PC-9 (cell line): ENCODE measurements at regions not wholly inside any gene's neighbourhood (a gene's known extent, or its start where the extent isn't known, plus 50 kb on each side); places are given as distances from the start of the nearest gene placed in this dataset.

Experiments used
- BruUV-seq: library from RNA; stranded (reverse); fragments of 400-500 nt; replicated peaks from 2 replicates; lab custom pipeline; 2021; lab: Mats Ljungman, UMichigan
- CTCF ChIA-PET: fragments of 300-600 bp; sonication (Branson Sonifier 250); formaldehyde crosslinking; loops from one replicate; lab custom pipeline; 2022; ENCODE audit warnings: antibody characterized with exemption; lab: Charles Lee
- POLR2A ChIA-PET: fragments of 300-600 bp; sonication (Branson Sonifier 250); formaldehyde crosslinking; loops from one replicate; lab custom pipeline; 2022; ENCODE audit warnings: antibody characterized with exemption; ENCODE audit not compliant: unreplicated experiment; lab: Charles Lee
- DNase-seq, 2 experiments: peaks; one replicate each; pipeline versions ENCODE4 v3.0.0 to v3.0.0-alpha.2; 2015 to 2022; ENCODE audit warnings: mixed read lengths in 1 of 2
- H2AFZ ChIP-seq: fragments of 200-600 bp; sonication (generic); 2 replicates; pipeline ENCODE4 v1.8.1; 2017; ENCODE audit warnings: antibody characterized with exemption
- H3F3A ChIP-seq: fragments of 200-600 bp; sonication (generic); 2 replicates; pipeline ENCODE4 v1.8.1; 2017; ENCODE audit warnings: antibody characterized with exemption, mild to moderate bottlenecking, low read depth; ENCODE audit not compliant: insufficient read depth
- H3K27ac ChIP-seq: fragments of 200-600 bp; sonication (generic); 2 replicates; pipeline ENCODE4 v1.6.1; 2016; ENCODE audit warnings: mixed run types
- H3K27me3 ChIP-seq: fragments of 200-600 bp; sonication (generic); 2 replicates; pipeline ENCODE4 v1.6.1; 2016; ENCODE audit warnings: low read depth, mixed run types; ENCODE audit not compliant: insufficient read depth
- H3K36me3 ChIP-seq: fragments of 200-600 bp; sonication (generic); 2 replicates; pipeline ENCODE4 v1.6.1; 2016; ENCODE audit warnings: low read depth, mixed run types
- H3K4me1 ChIP-seq: fragments of 200-600 bp; sonication (generic); replicated peaks from 2 replicates; pipeline ENCODE4 v1.6.1; 2016; ENCODE audit warnings: mixed run types; ENCODE audit not compliant: insufficient read depth
- H3K4me2 ChIP-seq: fragments of 200-600 bp; sonication (generic); 2 replicates; pipeline ENCODE4 v1.6.1; 2017; ENCODE audit warnings: mixed run types
- H3K4me3 ChIP-seq: fragments of 200-600 bp; sonication (generic); 2 replicates; pipeline ENCODE4 v1.6.1; 2016; ENCODE audit warnings: mixed run types
- H3K79me2 ChIP-seq: fragments of 200-600 bp; sonication (generic); 2 replicates; pipeline ENCODE4 v1.6.1; 2017; ENCODE audit warnings: low read depth, mixed run types
- H3K9me2 ChIP-seq: fragments of 200-600 bp; sonication (generic); 2 replicates; pipeline ENCODE4 v1.8.1; 2017; ENCODE audit warnings: mild to moderate bottlenecking; ENCODE audit not compliant: insufficient read depth
- H3K9me3 ChIP-seq: fragments of 200-600 bp; sonication (generic); 2 replicates; pipeline ENCODE4 v1.8.1; 2016; ENCODE audit warnings: low read depth; ENCODE audit not compliant: insufficient read depth
- H4K20me1 ChIP-seq: fragments of 200-600 bp; sonication (generic); 2 replicates; pipeline ENCODE4 v1.8.1; 2017; ENCODE audit not compliant: insufficient read depth
- EZH2 ChIP-seq: fragments of 200-600 bp; sonication (generic); IDR thresholded peaks from 2 replicates; pipeline ENCODE4 v1.8.0; 2017; ENCODE audit warnings: antibody characterized with exemption, low read depth
- intact Hi-C: fragments of 100-400 bp; cut with micrococcal nuclease; formaldehyde crosslinking; loops from one replicate; pipeline ENCODE4 v1.10.0; 2022; ENCODE audit not compliant: unreplicated experiment
- TF ChIP-seq, protein P1 (sequence below): fragments of 200-600 bp; sonication (generic); conservative IDR thresholded peaks from 2 replicates; pipeline ENCODE4 v1.6.1; 2017; ENCODE audit warnings: mixed run types, antibody characterized with exemption, mild to moderate bottlenecking, moderate library complexity

- Histone ChIP-seq H4K20me1 (no peaks in the 10 kb centered on the region), H3K4me2 (no peak overlapping the region), H3K79me2 (no peaks in the 10 kb centered on the region), H3K27me3 (no peaks in the 10 kb centered on the region), H3F3A (no peaks in the 10 kb centered on the region), H3K9me2 (no peaks in the 10 kb centered on the region), H3K9me3 (no peaks in the 10 kb centered on the region), H3K4me3 (no peak overlapping the region), H3K36me3 (no peaks in the 10 kb centered on the region), H2AFZ (no peak overlapping the region), H3K4me1 (peaks cover 7% of the 10 kb centered on the region; the same call in 1 of the 2 replicates), H3K27ac (no peak overlapping the region)
- ChIA-PET POLR2A (interaction anchor here (0.6 kb wide), 1 partner anchor 137 kb away, joined by 4 read pairs; no protein-coding TSS in a partner anchor), CTCF (interaction anchor here (0.5 kb wide), 1 partner anchor 587 kb away, joined by 5 read pairs; no protein-coding TSS in a partner anchor)
- intact Hi-C loops: no loop called here
- BruUV-seq: no TSS peak
- TF ChIP-seq EZH2: no peak
- TF ChIP-seq, protein P1, sequence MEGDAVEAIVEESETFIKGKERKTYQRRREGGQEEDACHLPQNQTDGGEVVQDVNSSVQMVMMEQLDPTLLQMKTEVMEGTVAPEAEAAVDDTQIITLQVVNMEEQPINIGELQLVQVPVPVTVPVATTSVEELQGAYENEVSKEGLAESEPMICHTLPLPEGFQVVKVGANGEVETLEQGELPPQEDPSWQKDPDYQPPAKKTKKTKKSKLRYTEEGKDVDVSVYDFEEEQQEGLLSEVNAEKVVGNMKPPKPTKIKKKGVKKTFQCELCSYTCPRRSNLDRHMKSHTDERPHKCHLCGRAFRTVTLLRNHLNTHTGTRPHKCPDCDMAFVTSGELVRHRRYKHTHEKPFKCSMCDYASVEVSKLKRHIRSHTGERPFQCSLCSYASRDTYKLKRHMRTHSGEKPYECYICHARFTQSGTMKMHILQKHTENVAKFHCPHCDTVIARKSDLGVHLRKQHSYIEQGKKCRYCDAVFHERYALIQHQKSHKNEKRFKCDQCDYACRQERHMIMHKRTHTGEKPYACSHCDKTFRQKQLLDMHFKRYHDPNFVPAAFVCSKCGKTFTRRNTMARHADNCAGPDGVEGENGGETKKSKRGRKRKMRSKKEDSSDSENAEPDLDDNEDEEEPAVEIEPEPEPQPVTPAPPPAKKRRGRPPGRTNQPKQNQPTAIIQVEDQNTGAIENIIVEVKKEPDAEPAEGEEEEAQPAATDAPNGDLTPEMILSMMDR: no peak
- DNase-seq: no peak
These were observed 67.7 kb downstream of the PDCL3 start for GRCh38 chr2:100630473-100630977.

DNA sequence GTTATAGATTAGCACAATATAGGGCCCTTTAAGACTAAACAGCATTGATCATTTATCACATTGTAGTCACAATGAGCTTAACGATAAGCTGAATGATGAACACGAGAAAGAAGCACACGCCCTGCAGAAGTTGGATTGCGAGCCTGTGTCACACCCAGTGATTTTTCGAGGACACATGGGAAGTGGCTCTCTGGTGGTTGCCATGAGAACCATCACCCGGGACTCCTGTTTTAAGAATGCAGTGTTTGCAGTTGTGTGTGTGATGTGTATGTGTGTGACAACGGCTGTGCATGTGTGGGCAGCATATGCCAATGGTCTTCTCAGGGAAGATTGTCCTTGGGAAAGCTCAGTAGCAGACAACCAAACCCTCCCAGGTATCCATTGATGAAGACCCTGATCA lies 69.2 kb downstream of the PDCL3 start:
- ChIA-PET POLR2A (no interaction called here), CTCF (no interaction called here)
- Histone ChIP-seq H3K27me3 (no peaks in the 10 kb centered on the region), H4K20me1 (no peaks in the 10 kb centered on the region), H2AFZ (no peak overlapping the region), H3K79me2 (no peaks in the 10 kb centered on the region), H3F3A (no peaks in the 10 kb centered on the region), H3K4me1 (peaks cover 7% of the 10 kb centered on the region; the same call in 1 of the 2 replicates), H3K4me3 (no peak overlapping the region), H3K36me3 (no peaks in the 10 kb centered on the region), H3K27ac (no peak overlapping the region), H3K9me2 (no peaks in the 10 kb centered on the region; the same call in 1 of the 2 replicates), H3K9me3 (no peaks in the 10 kb centered on the region), H3K4me2 (no peak overlapping the region)
- BruUV-seq: no TSS peak
- DNase-seq: no peak
- TF ChIP-seq EZH2: no peak
- TF ChIP-seq, protein P1: no peak
- intact Hi-C loops: no loop called here

DNA sequence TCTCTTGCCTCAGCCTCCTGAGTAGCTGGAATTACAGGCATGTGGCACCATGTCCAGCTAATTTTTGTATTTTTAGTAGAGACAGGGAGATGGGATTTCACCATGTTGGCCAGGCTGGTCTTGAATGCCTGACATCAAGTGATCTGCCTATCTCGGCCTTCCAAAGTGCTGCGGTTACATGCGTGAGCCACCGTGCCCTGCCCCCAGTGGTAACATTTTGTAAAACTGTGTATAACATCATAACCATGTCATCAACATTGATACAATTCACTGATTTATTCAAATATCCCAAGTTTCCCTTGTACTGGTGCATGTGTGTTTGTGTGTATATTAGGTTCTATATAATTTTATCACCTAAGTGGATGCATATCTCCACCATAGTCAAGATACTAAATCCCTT lies 70.0 kb downstream of the PDCL3 start:
- no peaks in the 10 kb centered on the region for H3K9me3 ChIP-seq
- H3F3A ChIP-seq: no peaks in the 10 kb centered on the region
- TF ChIP-seq EZH2: no peak
- TF ChIP-seq, protein P1: no peak
- H3K4me2 ChIP-seq: no peak overlapping the region
- H3K79me2 ChIP-seq: no peaks in the 10 kb centered on the region
- no peaks in the 10 kb centered on the region; the same call in 1 of the 2 replicates for H3K9me2 ChIP-seq
- ChIA-PET CTCF (no interaction called here), POLR2A (no interaction called here)
- H2AFZ ChIP-seq: no peak overlapping the region
- no peak for DNase-seq
- H4K20me1 ChIP-seq: no peaks in the 10 kb centered on the region
- no peak overlapping the region for H3K27ac ChIP-seq
- no peak overlapping the region for H3K4me3 ChIP-seq
- H3K36me3 ChIP-seq: no peaks in the 10 kb centered on the region
- intact Hi-C loops: no loop called here
- BruUV-seq: no TSS peak
- H3K27me3 ChIP-seq: no peaks in the 10 kb centered on the region
- H3K4me1 ChIP-seq: peaks cover 7% of the 10 kb centered on the region; the same call in 1 of the 2 replicates
